ENCODE measurements at regions not wholly inside any gene's neighbourhood (a gene's known extent, or its start where the extent isn't known, plus 50 kb on each side); places are given as distances from the start of the nearest gene placed in this dataset.

GRCh38 chr1:172809750-172810149 is 150.8 kb downstream of the FASLG start:
- H3K4me1 Mint-ChIP-seq, result no peaks in the 10 kb centered on the region
- no peak for TF ChIP-seq CTCF (conservative IDR thresholded peaks at IDR 0.05)
- H3K4me3 Mint-ChIP-seq, result no peak overlapping the region

GRCh38 chr1:172810480-172811175 is 151.7 kb downstream of the FASLG start:
- Mint-ChIP-seq H3K27me3 (ENCODE audit: low read depth) (no peaks in the 10 kb centered on the region), H3K9me3 (peaks cover 7% of the 10 kb centered on the region), H3K36me3 (ENCODE audit: low read depth) (peaks cover 8% of the 10 kb centered on the region), H3K4me3 (no peak overlapping the region), H3K4me1 (no peaks in the 10 kb centered on the region), H3K27ac (ENCODE audit: unreplicated experiment) (no peak overlapping the region)
- TF ChIP-seq CTCF (conservative IDR thresholded peaks at IDR 0.05), result no peak
- no peak for DNase-seq (ENCODE audit: low read depth, low spot score)

More at GRCh38 chr1:172809750-172810149, 150.8 kb downstream of the FASLG start:
- no peak overlapping the region for H3K27ac Mint-ChIP-seq (ENCODE audit: unreplicated experiment)
- H3K9me3 Mint-ChIP-seq, result peaks cover 2% of the 10 kb centered on the region
- no peak for DNase-seq (ENCODE audit: low read depth, low spot score)
- no peaks in the 10 kb centered on the region for H3K27me3 Mint-ChIP-seq (ENCODE audit: low read depth)
- peaks cover 5% of the 10 kb centered on the region for H3K36me3 Mint-ChIP-seq (ENCODE audit: low read depth)

- H3K27ac Mint-ChIP-seq (ENCODE audit: unreplicated experiment), result no peak overlapping the region
- DNase-seq (ENCODE audit: low read depth, low spot score), result no peak
- no peaks in the 10 kb centered on the region for H3K4me1 Mint-ChIP-seq
- H3K36me3 Mint-ChIP-seq (ENCODE audit: low read depth), result peaks cover 8% of the 10 kb centered on the region
- no peak overlapping the region for H3K4me3 Mint-ChIP-seq
- no peak for TF ChIP-seq CTCF (conservative IDR thresholded peaks at IDR 0.05)
- H3K9me3 Mint-ChIP-seq, result peaks cover 7% of the 10 kb centered on the region
- no peaks in the 10 kb centered on the region for H3K27me3 Mint-ChIP-seq (ENCODE audit: low read depth)
Measured at GRCh38 chr1:172811694-172812093, 152.8 kb downstream of the FASLG start.

GRCh38 chr1:172812118-172812517 is 153.2 kb downstream of the FASLG start:
- H3K4me3 Mint-ChIP-seq, result no peak overlapping the region
- TF ChIP-seq CTCF (conservative IDR thresholded peaks at IDR 0.05), result no peak

GRCh38 chr1:172813330-172813729 is 154.4 kb downstream of the FASLG start:
- no peaks in the 10 kb centered on the region for H3K27me3 Mint-ChIP-seq (ENCODE audit: low read depth)
- DNase-seq (ENCODE audit: low read depth, low spot score), result no peak
- H3K4me1 Mint-ChIP-seq, result no peaks in the 10 kb centered on the region
- TF ChIP-seq CTCF (conservative IDR thresholded peaks at IDR 0.05), result no peak
- H3K4me3 Mint-ChIP-seq, result no peak overlapping the region
- H3K36me3 Mint-ChIP-seq (ENCODE audit: low read depth), result peaks cover 8% of the 10 kb centered on the region
- no peak overlapping the region for H3K27ac Mint-ChIP-seq (ENCODE audit: unreplicated experiment)
- H3K9me3 Mint-ChIP-seq, result peaks cover 7% of the 10 kb centered on the region

More at GRCh38 chr1:172812118-172812517, 153.2 kb downstream of the FASLG start:
- peaks cover 8% of the 10 kb centered on the region for H3K36me3 Mint-ChIP-seq (ENCODE audit: low read depth)
- no peaks in the 10 kb centered on the region for H3K27me3 Mint-ChIP-seq (ENCODE audit: low read depth)
- peaks cover 7% of the 10 kb centered on the region for H3K9me3 Mint-ChIP-seq
- no peak overlapping the region for H3K27ac Mint-ChIP-seq (ENCODE audit: unreplicated experiment)
- no peak for DNase-seq (ENCODE audit: low read depth, low spot score)
- no peaks in the 10 kb centered on the region for H3K4me1 Mint-ChIP-seq

Measured in neural crest cell (in vitro differentiated cells).